ENCODE measurements at regions not wholly inside any gene's neighbourhood (a gene's known extent, or its start where the extent isn't known, plus 50 kb on each side); places are given as distances from the start of the nearest gene placed in this dataset.

GRCh38 chr6:19337101-19337500 is 500.1 kb upstream of the ID4 start:
- no peaks in the 10 kb centered on the region for H3K4me1 ChIP-seq (ENCODE audit: insufficient read depth, insufficient read length)
- H3K9me3 ChIP-seq (ENCODE audit: insufficient read depth, low read length): no peaks in the 10 kb centered on the region
- no peak for TF ChIP-seq ZNF274 (IDR thresholded peaks at IDR 0.05; ENCODE audit: low read depth, low read length)
- no peak for TF ChIP-seq SUZ12 (IDR thresholded peaks at IDR 0.05; ENCODE audit: extremely low read depth, insufficient read depth, insufficient read length)
- TF ChIP-seq YY1 (IDR thresholded peaks at IDR 0.05; ENCODE audit: insufficient read depth, insufficient read length): no peak
- H3K36me3 ChIP-seq (ENCODE audit: insufficient read depth, insufficient read length, low read length): no peaks in the 10 kb centered on the region
- H3K27me3 ChIP-seq (ENCODE audit: insufficient read depth, insufficient read length): no peaks in the 10 kb centered on the region
- H3K9ac ChIP-seq (ENCODE audit: insufficient read length, low read depth): no peak overlapping the region
- no peak overlapping the region for H3K4me3 ChIP-seq (ENCODE audit: insufficient read length, low read depth)
- DNase-seq (ENCODE audit: low read depth, low spot score): no peak

GRCh38 chr6:19342616-19343015 is 494.6 kb upstream of the ID4 start:
- no peaks in the 10 kb centered on the region for H3K36me3 ChIP-seq (ENCODE audit: insufficient read depth, insufficient read length, low read length)
- no peak overlapping the region for H3K9ac ChIP-seq (ENCODE audit: insufficient read length, low read depth)
- H3K9me3 ChIP-seq (ENCODE audit: insufficient read depth, low read length): no peaks in the 10 kb centered on the region
- no peaks in the 10 kb centered on the region for H3K27me3 ChIP-seq (ENCODE audit: insufficient read depth, insufficient read length)
- DNase-seq (ENCODE audit: low read depth, low spot score): no peak
- TF ChIP-seq YY1 (IDR thresholded peaks at IDR 0.05; ENCODE audit: insufficient read depth, insufficient read length): no peak
- no peak for TF ChIP-seq ZNF274 (IDR thresholded peaks at IDR 0.05; ENCODE audit: low read depth, low read length)
- no peak for TF ChIP-seq SUZ12 (IDR thresholded peaks at IDR 0.05; ENCODE audit: extremely low read depth, insufficient read depth, insufficient read length)
- no peak overlapping the region for H3K4me3 ChIP-seq (ENCODE audit: insufficient read length, low read depth)
- no peaks in the 10 kb centered on the region for H3K4me1 ChIP-seq (ENCODE audit: insufficient read depth, insufficient read length)

GRCh38 chr6:19349429-19349828 is 487.7 kb upstream of the ID4 start:
- no peak for DNase-seq (ENCODE audit: low read depth, low spot score)
- Histone ChIP-seq H3K9me3 (ENCODE audit: insufficient read depth, low read length) (peaks cover 4% of the 10 kb centered on the region; the same call in 1 of the 2 replicates), H3K27me3 (ENCODE audit: insufficient read depth, insufficient read length) (no peaks in the 10 kb centered on the region), H3K9ac (ENCODE audit: insufficient read length, low read depth) (no peak overlapping the region), H3K36me3 (ENCODE audit: insufficient read depth, insufficient read length, low read length) (no peaks in the 10 kb centered on the region), H3K4me3 (ENCODE audit: insufficient read length, low read depth) (no peak overlapping the region), H3K4me1 (ENCODE audit: insufficient read depth, insufficient read length) (no peaks in the 10 kb centered on the region)
- TF ChIP-seq SUZ12 (IDR thresholded peaks at IDR 0.05; ENCODE audit: extremely low read depth, insufficient read depth, insufficient read length) (no peak), ZNF274 (IDR thresholded peaks at IDR 0.05; ENCODE audit: low read depth, low read length) (no peak), YY1 (IDR thresholded peaks at IDR 0.05; ENCODE audit: insufficient read depth, insufficient read length) (no peak)

- TF ChIP-seq YY1 (IDR thresholded peaks at IDR 0.05; ENCODE audit: insufficient read depth, insufficient read length): no peak
- no peak for TF ChIP-seq ZNF274 (IDR thresholded peaks at IDR 0.05; ENCODE audit: low read depth, low read length)
- no peak for TF ChIP-seq SUZ12 (IDR thresholded peaks at IDR 0.05; ENCODE audit: extremely low read depth, insufficient read depth, insufficient read length)
- no peak for DNase-seq (ENCODE audit: low read depth, low spot score)
- Histone ChIP-seq H3K9me3 (ENCODE audit: insufficient read depth, low read length) (peaks cover 4% of the 10 kb centered on the region; the same call in 1 of the 2 replicates), H3K9ac (ENCODE audit: insufficient read length, low read depth) (no peak overlapping the region), H3K27me3 (ENCODE audit: insufficient read depth, insufficient read length) (no peaks in the 10 kb centered on the region), H3K4me3 (ENCODE audit: insufficient read length, low read depth) (no peak overlapping the region), H3K36me3 (ENCODE audit: insufficient read depth, insufficient read length, low read length) (no peaks in the 10 kb centered on the region), H3K4me1 (ENCODE audit: insufficient read depth, insufficient read length) (no peaks in the 10 kb centered on the region)
Observed at GRCh38 chr6:19354181-19354580, 483.0 kb upstream of the ID4 start.

- H3K36me3 ChIP-seq (ENCODE audit: insufficient read depth, insufficient read length, low read length): no peaks in the 10 kb centered on the region
- no peak overlapping the region for H3K9ac ChIP-seq (ENCODE audit: insufficient read length, low read depth)
- DNase-seq (ENCODE audit: low read depth, low spot score): no peak
- H3K4me1 ChIP-seq (ENCODE audit: insufficient read depth, insufficient read length): no peaks in the 10 kb centered on the region
- TF ChIP-seq ZNF274 (IDR thresholded peaks at IDR 0.05; ENCODE audit: low read depth, low read length) (no peak), YY1 (IDR thresholded peaks at IDR 0.05; ENCODE audit: insufficient read depth, insufficient read length) (no peak), SUZ12 (IDR thresholded peaks at IDR 0.05; ENCODE audit: extremely low read depth, insufficient read depth, insufficient read length) (no peak)
- no peak overlapping the region for H3K4me3 ChIP-seq (ENCODE audit: insufficient read length, low read depth)
- no peaks in the 10 kb centered on the region for H3K9me3 ChIP-seq (ENCODE audit: insufficient read depth, low read length)
- H3K27me3 ChIP-seq (ENCODE audit: insufficient read depth, insufficient read length): no peaks in the 10 kb centered on the region
Observed at GRCh38 chr6:19356692-19357091, 480.5 kb upstream of the ID4 start.

- H3K36me3 ChIP-seq (ENCODE audit: insufficient read depth, insufficient read length, low read length): no peaks in the 10 kb centered on the region
- H3K4me1 ChIP-seq (ENCODE audit: insufficient read depth, insufficient read length): no peaks in the 10 kb centered on the region
- H3K27me3 ChIP-seq (ENCODE audit: insufficient read depth, insufficient read length): no peaks in the 10 kb centered on the region
- no peak overlapping the region for H3K4me3 ChIP-seq (ENCODE audit: insufficient read length, low read depth)
- DNase-seq (ENCODE audit: low read depth, low spot score): no peak
- no peak overlapping the region for H3K9ac ChIP-seq (ENCODE audit: insufficient read length, low read depth)
- no peaks in the 10 kb centered on the region for H3K9me3 ChIP-seq (ENCODE audit: insufficient read depth, low read length)
- TF ChIP-seq YY1 (IDR thresholded peaks at IDR 0.05; ENCODE audit: insufficient read depth, insufficient read length): no peak
- TF ChIP-seq SUZ12 (IDR thresholded peaks at IDR 0.05; ENCODE audit: extremely low read depth, insufficient read depth, insufficient read length): no peak
- no peak for TF ChIP-seq ZNF274 (IDR thresholded peaks at IDR 0.05; ENCODE audit: low read depth, low read length)
Observed at GRCh38 chr6:19362396-19362795, 474.8 kb upstream of the ID4 start.

- no peaks in the 10 kb centered on the region for H3K27me3 ChIP-seq (ENCODE audit: insufficient read depth, insufficient read length)
- no peaks in the 10 kb centered on the region for H3K4me1 ChIP-seq (ENCODE audit: insufficient read depth, insufficient read length)
- H3K4me3 ChIP-seq (ENCODE audit: insufficient read length, low read depth): no peak overlapping the region
- H3K9ac ChIP-seq (ENCODE audit: insufficient read length, low read depth): no peak overlapping the region
- no peak for DNase-seq (ENCODE audit: low read depth, low spot score)
- TF ChIP-seq YY1 (IDR thresholded peaks at IDR 0.05; ENCODE audit: insufficient read depth, insufficient read length): no peak
- no peak for TF ChIP-seq SUZ12 (IDR thresholded peaks at IDR 0.05; ENCODE audit: extremely low read depth, insufficient read depth, insufficient read length)
- no peak for TF ChIP-seq ZNF274 (IDR thresholded peaks at IDR 0.05; ENCODE audit: low read depth, low read length)
- H3K9me3 ChIP-seq (ENCODE audit: insufficient read depth, low read length): peaks cover 8% of the 10 kb centered on the region; the same call in 1 of the 2 replicates
- no peaks in the 10 kb centered on the region for H3K36me3 ChIP-seq (ENCODE audit: insufficient read depth, insufficient read length, low read length)
Observed at GRCh38 chr6:19368511-19368910, 468.7 kb upstream of the ID4 start.

Measured in NT2/D1 (cell line).